ENCODE measurements at regions not wholly inside any gene's neighbourhood (a gene's known extent, or its start where the extent isn't known, plus 50 kb on each side); places are given as distances from the start of the nearest gene placed in this dataset.
A peak's percentile ranks its signal among the peaks of the same experiment; 100 is the strongest.

DNA sequence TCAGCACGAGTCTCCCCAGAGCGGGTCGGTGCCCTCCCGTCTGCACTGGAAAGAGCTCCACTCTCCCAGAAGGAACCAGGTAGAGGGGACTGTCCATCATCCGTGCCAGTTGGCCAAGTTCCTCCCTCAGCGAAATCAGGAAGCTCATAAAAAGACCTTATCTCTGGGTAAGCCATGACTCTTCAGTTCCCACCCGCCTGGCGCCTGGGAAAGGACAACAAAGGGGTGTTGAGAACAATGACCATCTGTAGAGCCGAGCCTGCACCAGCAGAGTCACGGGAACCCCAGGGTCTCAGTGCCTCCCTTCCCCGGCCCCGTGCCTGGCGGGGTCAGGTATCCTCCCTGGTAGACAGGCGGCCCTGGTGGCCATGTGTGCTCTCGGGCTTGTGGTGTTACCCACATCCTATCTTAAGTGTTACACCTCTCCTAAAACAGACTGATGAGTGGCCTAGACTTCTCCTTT lies 190.7 kb downstream of the AXIN2 start:
- Mint-ChIP-seq H3K4me1 (peaks cover 30% of the 10 kb centered on the region), H3K27ac (no peak overlapping the region), H3K9me3 (peaks cover 0 to 4% of the 10 kb centered on the region in 2 donors), H3K27me3 (peaks cover 29% of the 10 kb centered on the region), H3K4me3 (no peak overlapping the region)
- ATAC-seq, result peak; percentile 85
- DNase-seq, result no peak

DNA sequence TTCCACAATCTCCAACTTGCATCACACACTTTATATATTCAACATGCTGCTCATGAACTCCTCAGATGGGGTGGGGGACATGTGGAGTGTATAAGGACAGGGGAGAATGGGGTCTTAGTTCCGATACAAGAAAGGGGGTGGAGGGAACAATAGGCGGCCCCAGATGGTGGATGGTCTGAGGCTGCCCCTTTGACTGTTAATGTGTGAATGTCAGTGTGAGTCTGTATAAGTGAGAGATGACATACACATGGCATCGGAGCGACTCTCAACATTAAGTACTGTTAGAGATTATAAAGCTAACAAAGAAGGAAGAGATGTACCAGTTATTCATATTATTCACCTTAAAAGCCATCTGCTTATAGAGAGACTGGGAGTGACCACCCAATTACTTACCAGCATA lies 193.1 kb downstream of the AXIN2 start:
- no peak overlapping the region for H3K27ac Mint-ChIP-seq
- no peak for ATAC-seq
- peaks cover 0 to 4% of the 10 kb centered on the region in 2 donors for H3K9me3 Mint-ChIP-seq
- peaks cover 30% of the 10 kb centered on the region for H3K4me1 Mint-ChIP-seq
- no peak for DNase-seq
- no peak overlapping the region for H3K4me3 Mint-ChIP-seq
- peaks cover 18% of the 10 kb centered on the region for H3K27me3 Mint-ChIP-seq

DNA sequence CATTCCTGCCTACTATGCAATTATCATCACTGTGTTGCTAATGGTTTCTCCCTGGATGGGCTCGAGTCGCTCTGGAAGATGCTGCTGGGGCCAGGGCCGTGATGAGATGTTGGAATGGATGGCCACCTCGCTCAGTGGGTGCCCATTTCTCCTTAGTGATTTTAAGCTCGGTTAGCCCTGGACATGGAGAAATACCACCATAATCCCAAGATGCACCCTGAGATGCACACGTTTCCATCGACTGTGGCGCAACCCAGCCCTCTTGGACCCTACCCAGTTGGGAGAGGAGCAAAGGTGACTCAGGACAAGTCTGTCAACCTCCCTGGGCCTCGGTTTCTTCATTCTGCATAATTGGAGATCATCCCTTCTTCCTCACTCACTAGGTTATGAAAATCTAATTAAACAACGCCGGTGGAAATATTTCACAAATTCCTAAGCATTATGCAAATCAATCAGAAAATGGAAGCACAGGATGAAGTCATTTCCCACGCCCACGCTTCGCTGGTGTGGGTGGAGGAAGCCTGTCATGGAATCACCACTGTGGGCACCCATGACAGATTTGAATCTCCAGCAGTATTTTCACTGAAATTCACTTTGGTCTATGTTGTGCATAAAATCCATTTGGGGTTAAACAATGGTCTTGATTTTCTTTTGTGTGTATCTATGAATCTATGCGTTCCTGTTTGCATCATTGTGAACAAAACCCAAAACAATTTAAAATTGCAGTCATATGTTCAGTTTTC lies 195.2 kb downstream of the AXIN2 start:
- H3K4me1 Mint-ChIP-seq, result peaks cover 28% of the 10 kb centered on the region
- DNase-seq (peak in 1 of 2 donors; percentile 44), ATAC-seq (peak; percentile 43)
- H3K27me3 Mint-ChIP-seq, result peaks cover 11% of the 10 kb centered on the region
- peaks cover 0 to 4% of the 10 kb centered on the region in 2 donors for H3K9me3 Mint-ChIP-seq
- H3K27ac Mint-ChIP-seq, result no peak overlapping the region
- no peak overlapping the region for H3K4me3 Mint-ChIP-seq

DNA sequence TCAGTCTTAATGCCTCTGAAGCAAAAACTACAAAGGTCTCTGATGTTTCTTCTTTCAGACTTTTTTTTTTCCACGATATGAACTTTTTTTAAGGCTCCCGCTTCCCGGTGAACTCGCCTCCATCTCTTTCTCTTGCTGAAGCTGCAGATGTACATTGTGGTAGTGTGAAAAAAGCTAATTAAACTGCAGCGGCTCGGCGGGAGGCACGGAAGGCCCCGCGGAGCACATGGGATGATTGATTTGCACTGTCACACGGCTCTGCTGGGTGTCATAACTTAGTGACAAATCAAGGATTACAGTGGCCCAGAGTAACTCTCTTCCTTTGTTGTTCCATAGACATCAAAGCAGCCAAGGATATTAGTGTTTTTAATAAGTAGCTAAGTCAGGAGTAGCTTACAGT lies 196.3 kb downstream of the AXIN2 start:
- peak overlapping the region in 1 of 2 donors; percentile 84 for H3K27ac Mint-ChIP-seq
- H3K4me1 Mint-ChIP-seq, result peaks cover 18% of the 10 kb centered on the region
- DNase-seq, result no peak

DNA sequence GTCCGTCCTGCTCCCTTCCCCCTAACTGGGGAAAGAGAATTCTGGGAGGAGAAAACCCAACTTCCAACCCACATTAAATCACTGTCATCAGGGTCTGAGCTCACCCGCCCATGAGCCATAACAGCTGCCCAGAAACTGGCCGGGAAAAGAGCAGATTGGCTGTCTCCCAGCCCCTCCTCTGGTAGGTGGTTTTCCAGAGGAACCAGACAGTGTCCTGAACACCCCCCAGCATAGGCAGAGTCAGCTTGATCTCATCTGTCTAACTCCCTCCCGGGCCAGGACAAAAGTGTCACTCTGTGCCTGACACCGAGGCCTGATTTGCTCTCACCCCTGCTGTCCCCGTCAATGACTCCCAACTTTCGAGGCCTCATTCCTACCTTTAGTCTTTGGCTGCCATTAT lies 197.0 kb downstream of the AXIN2 start:
- no peaks in the 10 kb centered on the region for H3K27me3 Mint-ChIP-seq
- DNase-seq, result no peak
- no peak overlapping the region for H3K27ac Mint-ChIP-seq
- ATAC-seq, result no peak
- H3K9me3 Mint-ChIP-seq, result peaks cover 0 to 4% of the 10 kb centered on the region in 2 donors
- H3K4me1 Mint-ChIP-seq, result peaks cover 21% of the 10 kb centered on the region
- no peak overlapping the region for H3K4me3 Mint-ChIP-seq

More for the DNA sequence above, 196.3 kb downstream of the AXIN2 start:
- Mint-ChIP-seq H3K27me3 (peaks cover under 1% of the 10 kb centered on the region), H3K4me3 (no peak overlapping the region), H3K9me3 (peaks cover 0 to 4% of the 10 kb centered on the region in 2 donors)
- ATAC-seq, result no peak

DNA sequence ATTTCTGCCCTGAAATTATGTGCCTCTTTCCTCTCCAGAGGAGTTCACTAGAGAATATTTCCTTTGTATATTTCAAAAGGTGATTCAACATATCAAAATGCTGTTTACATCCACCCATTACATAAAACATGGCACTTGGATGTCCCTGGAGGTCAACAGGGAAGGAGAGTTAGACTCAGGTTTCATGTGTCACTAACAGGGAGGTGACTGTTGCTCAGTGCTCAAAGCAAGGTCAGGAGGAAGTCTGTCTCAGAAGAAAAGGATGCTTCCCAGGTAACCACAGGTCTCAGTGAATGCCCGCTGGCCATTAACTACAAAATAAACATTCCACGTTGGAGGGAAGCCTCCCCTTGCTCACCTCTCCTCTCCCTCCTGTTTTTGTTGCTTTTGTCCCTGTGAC lies 198.6 kb downstream of the AXIN2 start:
- peaks cover 35% of the 10 kb centered on the region for H3K4me1 Mint-ChIP-seq
- H3K9me3 Mint-ChIP-seq, result no peaks in the 10 kb centered on the region
- no peak overlapping the region for H3K27ac Mint-ChIP-seq
- no peaks in the 10 kb centered on the region for H3K27me3 Mint-ChIP-seq
- no peak overlapping the region for H3K4me3 Mint-ChIP-seq
- ATAC-seq (no peak), DNase-seq (no peak)

DNA sequence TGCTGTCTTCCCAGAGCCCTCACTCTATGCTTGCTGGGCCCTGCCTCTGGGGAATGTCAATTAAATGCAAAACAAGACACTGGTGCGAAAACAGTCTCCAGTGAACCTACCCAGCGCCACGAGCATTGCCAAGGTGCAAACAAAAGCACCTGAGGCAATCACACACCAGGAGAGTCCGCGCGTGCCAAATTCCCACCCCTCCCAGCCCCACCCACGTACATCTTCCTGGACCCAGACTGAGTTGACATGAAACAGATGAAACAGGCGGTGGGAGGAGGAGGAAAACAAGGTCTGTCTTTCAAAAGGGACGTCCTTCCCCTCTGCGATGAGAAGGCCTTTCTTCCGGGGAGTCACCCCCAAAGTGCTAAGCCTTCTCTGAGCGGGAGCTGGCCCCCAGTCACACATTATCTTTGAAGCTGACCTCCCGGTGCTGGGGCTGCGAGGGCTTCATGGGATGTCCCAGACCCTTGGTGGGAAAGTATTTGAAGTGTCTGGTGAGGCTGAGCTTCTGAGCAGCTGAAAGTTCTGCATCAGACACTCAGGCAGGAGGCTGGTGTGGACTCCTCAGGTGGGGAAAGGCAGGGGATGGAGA lies 200.4 kb downstream of the AXIN2 start:
- peaks cover 10% of the 10 kb centered on the region for H3K27me3 Mint-ChIP-seq
- no peak overlapping the region for H3K27ac Mint-ChIP-seq
- DNase-seq (no peak), ATAC-seq (no peak)
- H3K9me3 Mint-ChIP-seq, result no peaks in the 10 kb centered on the region
- no peak overlapping the region for H3K4me3 Mint-ChIP-seq
- peaks cover 20% of the 10 kb centered on the region for H3K4me1 Mint-ChIP-seq

DNA sequence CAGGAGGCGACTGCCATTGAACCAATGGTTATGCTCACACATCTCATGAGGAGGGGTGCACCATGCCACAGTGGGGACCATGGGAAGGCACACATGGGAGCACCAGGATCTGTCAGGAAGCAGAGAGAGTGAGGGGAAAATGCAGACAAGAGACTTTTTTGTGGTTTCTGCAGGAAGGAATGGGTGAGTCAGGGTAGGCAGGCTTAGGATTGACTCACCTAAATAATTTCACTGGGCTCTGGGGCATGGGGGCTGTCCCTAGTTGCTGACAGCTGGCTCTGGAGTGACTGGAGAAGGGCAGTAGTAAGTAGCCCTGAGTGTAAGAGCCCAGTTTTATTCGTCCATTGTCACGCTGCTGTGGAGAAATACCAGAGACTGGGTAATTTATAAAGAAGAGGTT lies 202.4 kb downstream of the AXIN2 start:
- no peaks in the 10 kb centered on the region for H3K9me3 Mint-ChIP-seq
- ATAC-seq (peak; percentile 99), DNase-seq (peak in 1 of 2 donors; percentile 38)
- H3K27me3 Mint-ChIP-seq, result peaks cover 10% of the 10 kb centered on the region
- H3K4me1 Mint-ChIP-seq, result peaks cover 18% of the 10 kb centered on the region
- H3K27ac Mint-ChIP-seq, result peak overlapping the region in 1 of 2 donors; percentile 69
- H3K4me3 Mint-ChIP-seq, result peak overlapping the region in 1 of 2 donors; percentile 7

DNA sequence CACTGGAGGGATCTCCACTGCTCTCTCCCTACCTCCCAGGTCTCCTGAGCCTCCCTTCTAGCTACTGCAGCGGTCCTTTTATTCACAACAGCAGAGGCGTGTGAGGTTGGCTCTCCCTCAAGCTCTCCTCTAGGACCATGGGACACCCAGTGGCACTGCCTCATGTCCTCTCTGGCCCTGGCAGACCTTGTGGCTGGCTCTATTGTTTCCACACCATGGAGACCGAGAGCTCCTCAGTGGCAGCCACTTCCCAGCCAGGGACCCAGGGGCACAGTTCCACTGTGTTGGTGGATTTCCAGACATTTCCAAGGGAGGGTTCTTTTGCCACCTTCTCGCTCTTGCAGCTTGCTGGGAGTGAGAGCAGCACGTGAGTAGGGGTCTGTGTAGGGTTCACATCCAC lies 204.9 kb downstream of the AXIN2 start:
- ATAC-seq, result no peak
- H3K4me1 Mint-ChIP-seq, result peaks cover 18% of the 10 kb centered on the region
- peaks cover 10% of the 10 kb centered on the region for H3K27me3 Mint-ChIP-seq
- no peak overlapping the region for H3K4me3 Mint-ChIP-seq
- no peaks in the 10 kb centered on the region for H3K9me3 Mint-ChIP-seq
- H3K27ac Mint-ChIP-seq, result no peak overlapping the region
- DNase-seq, result no peak

DNA sequence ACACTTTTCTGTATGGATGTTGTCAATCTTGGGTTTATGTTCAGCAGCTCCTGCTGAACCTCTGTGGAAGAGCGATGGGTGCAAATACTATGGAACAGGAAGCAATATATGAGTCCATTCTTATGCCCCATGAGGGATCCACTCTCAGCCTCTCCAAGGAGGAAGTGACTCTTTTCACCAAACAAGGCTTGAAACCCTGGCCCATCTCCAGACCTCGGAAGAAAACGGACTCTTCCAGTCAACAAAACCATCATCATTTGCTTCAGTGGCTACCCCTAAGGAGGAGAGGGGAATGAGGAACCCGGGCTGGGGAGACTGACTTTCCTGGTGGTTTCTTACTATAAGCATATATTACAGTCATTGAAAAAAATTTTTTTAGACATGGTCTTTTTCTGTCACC lies 206.2 kb downstream of the AXIN2 start:
- no peak overlapping the region for H3K27ac Mint-ChIP-seq
- H3K27me3 Mint-ChIP-seq, result peaks cover 10% of the 10 kb centered on the region
- ATAC-seq (no peak), DNase-seq (no peak)
- peaks cover 18% of the 10 kb centered on the region for H3K4me1 Mint-ChIP-seq
- no peak overlapping the region for H3K4me3 Mint-ChIP-seq
- H3K9me3 Mint-ChIP-seq, result peaks cover 0 to under 1% of the 10 kb centered on the region in 2 donors

DNA sequence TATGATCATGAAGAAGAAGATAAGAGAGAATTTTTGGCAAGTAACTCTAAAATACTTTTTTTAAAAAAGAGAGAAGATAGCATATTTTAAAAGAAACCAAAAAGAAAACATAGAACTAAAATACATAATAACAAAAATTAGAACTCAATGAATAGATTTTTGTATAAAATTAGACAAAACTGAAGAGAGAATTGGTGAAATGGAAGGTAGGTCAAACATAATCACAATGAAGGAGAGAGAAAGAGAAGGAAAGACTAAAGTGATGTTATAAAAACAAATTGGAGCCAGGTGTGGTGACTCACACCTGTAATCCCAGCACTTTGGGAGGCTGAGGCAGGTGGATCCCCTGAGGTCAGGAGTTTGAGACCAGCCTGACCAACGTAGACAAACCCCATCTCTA lies 211.5 kb downstream of the AXIN2 start:
- peaks cover 7 to 17% of the 10 kb centered on the region in 2 donors for H3K9me3 Mint-ChIP-seq
- ATAC-seq, result no peak
- peaks cover 11% of the 10 kb centered on the region for H3K4me1 Mint-ChIP-seq
- no peak overlapping the region for H3K27ac Mint-ChIP-seq
- no peak overlapping the region for H3K4me3 Mint-ChIP-seq
- peaks cover 5% of the 10 kb centered on the region for H3K27me3 Mint-ChIP-seq
- DNase-seq, result no peak

DNA sequence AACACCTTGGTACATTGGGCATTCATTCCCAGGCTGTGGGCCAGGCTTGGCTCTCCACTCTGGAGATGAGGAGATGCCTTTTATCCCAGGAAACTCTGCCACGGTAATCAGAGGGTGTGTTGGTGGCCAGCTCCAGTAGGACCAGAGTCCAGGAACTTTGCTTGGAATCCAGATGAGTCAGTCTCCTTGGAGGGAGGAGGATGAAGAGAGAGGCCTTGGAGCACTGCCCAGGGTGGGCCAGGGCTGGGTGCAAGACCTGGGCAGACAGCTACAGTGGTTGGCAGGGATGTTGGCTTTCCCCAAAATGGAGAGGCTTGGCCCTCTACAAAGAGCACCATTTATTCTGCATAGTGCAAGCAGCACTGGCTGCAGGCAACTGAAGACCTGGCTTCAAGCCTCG lies 209.0 kb downstream of the RGS9 start:
- DNase-seq, result no peak
- Mint-ChIP-seq H3K27ac (no peak overlapping the region), H3K9me3 (peaks cover 7 to 17% of the 10 kb centered on the region in 2 donors), H3K4me1 (peaks cover 15% of the 10 kb centered on the region), H3K4me3 (no peak overlapping the region), H3K27me3 (peaks cover 5% of the 10 kb centered on the region)
- no peak for ATAC-seq

DNA sequence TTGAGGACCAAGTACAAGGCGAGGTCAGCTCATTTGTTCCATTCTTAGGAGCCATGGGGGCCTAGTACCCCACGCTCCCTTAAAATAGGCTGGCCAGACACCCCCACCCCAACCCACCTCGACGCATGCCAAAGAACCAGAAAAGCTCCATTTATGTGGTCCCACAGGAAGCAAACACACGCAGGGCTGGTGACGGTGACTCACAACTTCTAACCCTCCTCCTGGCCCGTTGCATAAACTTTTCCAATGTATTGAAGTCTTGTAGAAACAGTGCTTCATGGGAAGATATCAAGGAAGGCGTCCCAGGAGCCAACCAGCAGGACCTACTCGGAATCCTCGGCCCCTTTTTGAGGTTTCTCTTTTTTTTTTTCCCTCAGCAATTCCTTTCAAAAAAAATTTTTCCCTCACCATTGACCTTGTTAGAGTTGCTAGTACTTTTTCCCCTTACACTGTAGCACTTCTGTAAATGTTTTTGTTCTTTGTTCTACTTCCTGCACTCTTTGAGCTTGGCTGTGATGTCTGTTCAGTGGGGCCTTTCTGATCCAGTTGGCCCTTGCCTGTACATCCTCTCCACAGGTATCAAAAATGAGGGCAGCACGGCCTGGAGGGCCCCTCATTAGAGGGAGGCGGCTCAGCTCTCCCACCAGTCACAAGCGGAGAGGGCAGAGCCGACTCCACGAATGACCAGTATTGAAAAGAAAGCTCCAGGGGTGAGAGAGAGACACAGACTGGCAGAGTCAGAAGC lies 208.3 kb downstream of the RGS9 start:
- DNase-seq (no peak), ATAC-seq (peak; percentile 54)
- Mint-ChIP-seq H3K27me3 (peaks cover 5% of the 10 kb centered on the region), H3K27ac (peak overlapping the region; percentile 43 to 81), H3K9me3 (peaks cover 7 to 17% of the 10 kb centered on the region in 2 donors), H3K4me1 (peaks cover 15% of the 10 kb centered on the region), H3K4me3 (peak overlapping the region; percentile 22 to 46)

DNA sequence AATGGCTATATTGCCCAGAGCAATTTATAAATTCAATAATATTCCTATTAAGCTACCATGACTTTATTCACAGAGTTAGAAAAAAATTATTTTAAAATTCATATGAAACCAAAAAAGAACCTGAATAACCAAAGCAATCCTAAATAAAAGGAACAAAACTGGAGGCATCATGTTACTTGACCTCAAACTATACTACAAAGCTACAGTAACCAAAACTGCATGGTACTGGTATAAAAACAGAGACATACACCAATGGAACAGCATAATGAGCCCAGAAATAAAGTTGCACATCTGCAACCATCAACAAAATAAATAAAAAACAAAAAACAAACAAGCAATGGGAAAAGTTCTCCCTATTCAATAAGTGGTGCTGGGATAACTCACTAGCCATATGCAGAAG lies 203.2 kb downstream of the RGS9 start:
- H3K4me1 Mint-ChIP-seq, result peaks cover 9% of the 10 kb centered on the region
- DNase-seq, result no peak
- no peaks in the 10 kb centered on the region for H3K27me3 Mint-ChIP-seq

DNA sequence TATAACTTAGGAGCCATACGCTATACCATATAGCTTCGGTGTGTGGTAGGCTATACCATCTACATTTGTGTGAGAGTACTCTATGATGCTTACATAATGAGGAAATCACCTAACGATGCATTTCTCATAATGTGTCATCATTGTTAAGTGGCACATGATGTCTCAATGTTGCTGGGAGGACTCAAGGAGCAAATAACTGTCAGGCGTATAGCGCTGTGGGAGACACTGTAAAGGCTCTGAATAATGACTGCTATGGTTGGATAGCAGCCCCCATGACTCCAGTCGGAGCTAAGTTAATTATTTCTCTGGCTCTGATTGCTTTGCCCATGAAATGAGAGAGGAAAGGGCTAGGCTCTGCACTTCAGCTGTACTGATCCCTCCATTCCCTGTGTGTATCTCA lies 197.2 kb downstream of the RGS9 start:
- Mint-ChIP-seq H3K4me3 (no peak overlapping the region), H3K9me3 (peaks cover 7 to 9% of the 10 kb centered on the region in 2 donors), H3K27ac (no peak overlapping the region), H3K4me1 (peaks cover 5% of the 10 kb centered on the region), H3K27me3 (peaks cover 22% of the 10 kb centered on the region)
- no peak for ATAC-seq
- DNase-seq, result no peak

More for the DNA sequence above, 203.2 kb downstream of the RGS9 start:
- no peak for ATAC-seq
- Mint-ChIP-seq H3K27ac (no peak overlapping the region), H3K9me3 (peaks cover 4 to 8% of the 10 kb centered on the region in 2 donors), H3K4me3 (no peak overlapping the region)

DNA sequence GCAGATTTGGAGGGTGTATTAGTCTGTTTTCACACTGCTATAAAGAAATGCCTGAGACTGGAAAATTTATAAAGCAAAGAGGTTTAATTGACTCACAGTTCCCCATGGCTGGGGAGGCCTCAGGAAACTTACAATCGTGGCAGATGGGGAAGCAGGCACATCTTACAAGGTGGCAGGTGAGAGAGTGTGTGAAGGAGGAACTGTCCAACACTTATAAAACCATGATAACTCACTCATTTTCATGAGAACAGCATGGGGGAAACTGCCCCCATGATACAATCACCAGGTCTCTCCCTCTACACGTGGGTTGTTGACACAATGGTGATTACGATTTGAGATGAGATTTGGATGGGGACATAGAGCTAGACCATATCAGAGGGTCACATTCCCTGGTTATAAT lies 195.6 kb downstream of the RGS9 start:
- no peak overlapping the region for H3K4me3 Mint-ChIP-seq
- H3K9me3 Mint-ChIP-seq, result peaks cover 3 to 9% of the 10 kb centered on the region in 2 donors
- DNase-seq (no peak), ATAC-seq (no peak)
- H3K4me1 Mint-ChIP-seq, result peaks cover 5% of the 10 kb centered on the region
- H3K27ac Mint-ChIP-seq, result no peak overlapping the region
- peaks cover 22% of the 10 kb centered on the region for H3K27me3 Mint-ChIP-seq

All from stimulated activated naive CD8-positive, alpha-beta T cell treated with anti-CD3 and anti-CD28 coated beads, Interleukin-15, amount 100 ng/mL, for 72 hours (primary cell).